Stimulated activated CD4-positive, alpha-beta T cell treated with anti-CD3 and anti-CD28 coated beads, Interleukin-1b, Interleukin-23, amount 100 ng/mL, for 1 hour (primary cell): ENCODE measurements at regions not wholly inside any gene's neighbourhood (a gene's known extent, or its start where the extent isn't known, plus 50 kb on each side); places are given as distances from the start of the nearest gene placed in this dataset.

Experiments used
- DNase-seq, 2 donors: peaks; one replicate each; pipeline ENCODE4 v3.0.0-alpha.2; 2020; ENCODE audit warnings: low read depth in 2 of 2

DNA sequence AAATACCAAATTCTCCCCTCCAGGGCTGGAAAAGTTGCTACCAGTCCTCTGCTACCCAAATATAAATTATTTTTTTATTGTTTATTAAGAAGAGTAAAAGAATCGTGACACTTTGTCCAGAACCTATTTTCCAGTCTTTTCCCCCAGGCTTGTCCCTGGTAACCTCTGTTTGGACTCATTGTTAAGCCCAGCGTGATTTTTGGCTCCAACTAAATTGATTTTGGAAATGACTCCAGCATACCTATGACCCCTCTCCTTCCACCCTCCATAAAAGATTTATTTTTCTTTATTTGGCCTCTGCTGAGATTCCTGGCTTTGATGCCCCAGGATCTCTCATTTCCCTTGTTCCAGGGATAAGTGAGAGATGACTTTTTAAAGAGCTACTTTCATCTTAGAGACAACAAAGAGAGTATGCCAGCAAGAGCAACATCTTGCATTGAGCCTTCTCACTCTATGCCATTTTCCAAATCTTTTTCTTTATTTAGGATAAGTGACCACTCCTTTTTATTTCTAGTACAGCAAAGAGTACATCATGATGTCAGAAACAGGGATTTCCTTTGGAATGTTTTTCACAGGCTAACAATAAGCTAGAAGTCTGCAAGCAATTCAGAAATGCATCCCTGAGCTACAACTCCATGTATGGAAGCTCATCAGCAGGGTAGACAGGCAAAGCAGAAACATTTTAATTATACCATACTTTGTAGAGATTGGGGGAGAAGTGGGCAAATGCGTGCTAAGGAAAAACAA, 75.8 kb downstream of the DAD1 start:
- no peak for DNase-seq

- DNase-seq = no peak
These were observed 76.8 kb downstream of the DAD1 start for GRCh38 chr14:22512106-22512814.

GRCh38 chr14:22510527-22511110, 78.4 kb downstream of the DAD1 start:
- DNase-seq = no peak

DNA sequence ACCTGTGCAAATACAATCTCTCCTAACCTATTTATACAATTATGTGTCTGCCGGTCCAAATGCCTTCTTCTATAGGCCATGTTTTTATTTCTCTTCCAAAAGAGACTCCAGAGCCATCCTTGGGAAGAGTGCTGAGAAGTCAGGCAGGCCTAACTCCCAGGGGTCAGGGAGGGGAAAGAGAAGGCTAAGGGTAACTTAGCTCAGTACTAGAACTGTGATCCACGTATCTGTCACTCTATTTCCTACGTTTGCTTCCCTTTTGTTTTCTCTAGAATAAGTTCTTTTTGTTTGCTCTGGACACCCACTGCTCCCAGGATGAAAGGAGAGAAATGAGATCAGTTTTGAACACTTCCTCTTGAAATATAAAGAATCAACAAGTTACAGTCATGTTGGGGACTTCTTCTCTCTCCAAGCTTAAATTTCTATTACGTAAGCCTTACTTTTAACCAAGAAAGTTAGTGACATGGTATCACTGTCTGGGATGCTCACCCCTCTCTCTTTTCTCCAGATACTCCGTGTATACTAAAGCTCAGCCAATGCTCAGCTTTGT, 79.2 kb downstream of the DAD1 start:
- DNase-seq = no peak

DNA sequence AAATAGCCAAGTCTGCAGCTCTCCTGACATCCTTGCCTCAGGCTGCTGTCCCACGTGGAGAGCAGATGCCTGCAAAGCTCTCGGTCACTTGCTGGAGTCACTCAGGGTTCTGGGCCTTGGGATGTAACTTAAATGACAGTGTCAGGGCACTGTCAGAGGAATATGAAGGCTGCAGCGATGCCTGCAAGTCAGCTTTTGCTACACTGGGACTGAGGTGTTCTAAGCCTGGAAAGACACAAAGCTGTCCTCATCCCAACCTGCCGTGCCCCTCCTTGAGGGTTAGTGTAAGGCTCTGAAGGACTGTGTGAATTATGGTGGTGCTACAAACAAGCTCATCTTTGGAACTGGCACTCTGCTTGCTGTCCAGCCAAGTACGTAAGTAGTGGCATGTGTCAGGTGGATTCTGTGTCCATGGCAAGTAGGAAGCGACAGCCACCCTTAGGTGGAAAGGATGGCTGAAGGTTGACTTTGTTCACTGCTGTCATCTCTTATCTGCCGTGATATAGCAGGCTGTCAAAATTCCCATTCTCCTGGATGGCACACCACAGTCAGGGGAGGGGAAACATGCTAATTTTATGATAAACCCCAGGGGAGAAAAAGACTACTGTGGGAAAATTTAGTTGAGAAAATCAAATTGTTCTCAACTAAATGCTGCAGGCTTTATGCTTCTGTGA, 79.9 kb downstream of the DAD1 start:
- DNase-seq = no peak

DNA sequence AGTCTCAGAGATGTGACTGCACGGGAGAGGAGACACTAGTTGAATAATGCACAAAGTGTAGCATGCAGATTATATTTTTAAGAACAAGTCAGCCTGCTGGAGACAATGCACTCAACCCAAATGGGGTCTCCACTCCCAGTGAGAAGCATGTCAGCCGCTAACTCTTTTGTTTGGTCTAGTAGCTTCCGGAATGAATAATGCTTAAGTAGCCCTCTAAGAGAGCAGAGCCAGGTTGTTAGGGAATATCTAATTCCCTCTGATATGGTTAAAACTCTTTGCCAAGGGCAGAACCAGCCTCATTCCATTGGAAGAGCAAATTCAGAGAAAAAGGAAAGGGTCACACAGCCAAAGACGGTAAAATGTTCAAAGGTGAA, 80.4 kb downstream of the DAD1 start:
- DNase-seq = no peak

DNA sequence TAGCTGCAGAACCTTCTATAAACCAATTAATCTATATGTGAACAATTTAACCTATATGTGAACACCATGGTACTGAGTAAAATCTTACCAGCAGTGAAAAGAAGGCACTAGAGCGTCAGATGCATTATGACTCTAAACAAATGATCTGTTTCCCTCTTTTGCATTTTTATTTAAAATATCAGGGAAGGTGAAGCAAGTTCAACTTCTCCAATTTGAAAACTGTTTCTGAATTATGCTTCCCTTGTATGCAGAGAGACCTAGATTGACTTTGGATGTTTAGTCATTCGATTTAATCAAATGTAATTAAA, 80.9 kb downstream of the DAD1 start:
- no peak for DNase-seq

DNA sequence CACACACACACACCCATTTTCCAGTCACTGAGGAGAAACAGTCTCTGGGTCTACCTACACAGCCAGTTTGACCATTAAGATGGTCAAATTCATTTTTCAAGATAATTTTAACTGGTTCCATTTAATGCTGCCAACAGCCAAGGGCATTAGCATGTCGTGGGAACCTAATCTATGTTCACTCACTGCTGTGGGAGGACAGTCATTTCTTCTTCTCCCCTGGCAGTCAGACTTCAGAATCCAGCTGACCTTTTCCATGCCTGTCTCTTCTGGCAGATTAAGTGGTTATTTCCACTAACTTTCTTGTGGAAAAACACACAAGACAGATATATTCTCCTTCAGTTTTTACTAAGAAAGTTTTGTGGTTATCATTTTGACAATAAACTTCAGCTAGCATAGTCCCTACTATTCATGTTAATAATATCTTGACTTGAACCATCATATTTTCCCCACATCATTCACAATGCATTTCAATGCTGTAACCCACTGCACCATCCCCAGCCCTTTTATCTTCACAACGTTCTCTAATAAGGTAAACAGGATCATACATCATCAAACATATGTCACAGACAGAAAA, 82.2 kb downstream of the DAD1 start:
- DNase-seq = no peak

DNA sequence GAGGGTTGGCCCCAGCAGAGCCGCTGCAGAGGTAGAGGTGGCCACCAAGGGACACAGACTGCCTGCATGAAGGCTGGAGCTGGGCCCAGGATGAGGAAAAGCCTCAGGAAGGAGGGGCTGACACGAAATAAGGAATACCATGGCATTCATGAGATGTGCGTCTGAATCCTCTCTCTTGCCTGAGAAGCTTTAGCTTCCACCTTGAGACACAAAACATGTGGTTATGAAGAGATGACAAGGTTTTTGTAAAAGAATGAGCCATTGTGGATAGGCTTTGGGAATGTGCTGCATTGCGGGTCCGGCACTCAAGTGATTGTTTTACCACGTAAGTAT, 82.7 kb downstream of the DAD1 start:
- no peak for DNase-seq

DNA sequence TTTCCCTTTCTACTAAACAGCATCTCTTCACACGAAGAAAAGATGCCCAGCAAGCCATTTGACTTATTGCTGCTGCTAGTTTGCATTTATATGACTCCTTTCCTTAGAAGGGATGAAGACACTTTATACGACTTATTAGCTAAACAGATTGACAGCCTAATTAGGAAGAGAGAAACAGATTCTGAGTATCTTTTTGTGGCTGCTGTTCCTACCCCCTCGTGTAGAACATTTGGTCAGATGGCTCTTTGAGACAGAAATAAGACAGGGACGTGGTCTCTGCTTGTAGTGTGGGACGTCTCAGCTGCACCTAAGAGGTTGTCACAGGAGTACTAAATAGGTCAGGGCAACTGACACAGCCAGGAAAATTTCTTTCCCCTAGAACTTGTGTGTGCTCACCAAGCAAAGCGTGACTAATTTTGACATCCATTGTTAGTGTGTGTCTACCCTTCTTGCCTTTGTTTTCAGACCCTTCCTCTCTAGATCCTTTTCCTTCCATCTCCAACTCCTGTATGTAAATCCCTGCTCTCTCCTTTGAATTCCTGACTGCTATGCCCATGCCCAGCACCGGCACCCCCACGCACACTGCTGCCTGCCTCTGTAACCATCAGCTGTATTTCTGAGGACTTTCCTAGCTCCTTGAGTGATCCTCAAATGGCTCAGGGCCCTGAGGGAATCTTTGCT, 83.2 kb downstream of the DAD1 start:
- DNase-seq = no peak

DNA sequence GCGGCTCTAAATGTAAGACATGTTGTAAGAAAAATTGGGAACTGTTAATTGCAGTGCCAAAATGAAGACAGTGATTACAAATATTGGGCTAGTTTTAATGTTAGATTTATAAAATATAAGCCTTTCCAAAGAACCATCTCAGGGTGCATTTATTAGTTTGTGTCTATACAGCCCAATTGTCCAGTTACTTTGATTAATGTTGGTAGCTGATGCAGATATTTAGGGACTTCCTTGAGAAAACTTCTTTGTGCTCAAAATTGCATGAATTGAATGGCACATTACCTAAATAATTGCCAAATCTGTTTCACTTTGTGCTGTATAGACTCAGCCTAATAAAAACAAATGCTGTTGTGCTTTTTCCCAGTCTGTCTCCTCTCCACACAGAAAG, 83.7 kb downstream of the DAD1 start:
- no peak for DNase-seq

DNA sequence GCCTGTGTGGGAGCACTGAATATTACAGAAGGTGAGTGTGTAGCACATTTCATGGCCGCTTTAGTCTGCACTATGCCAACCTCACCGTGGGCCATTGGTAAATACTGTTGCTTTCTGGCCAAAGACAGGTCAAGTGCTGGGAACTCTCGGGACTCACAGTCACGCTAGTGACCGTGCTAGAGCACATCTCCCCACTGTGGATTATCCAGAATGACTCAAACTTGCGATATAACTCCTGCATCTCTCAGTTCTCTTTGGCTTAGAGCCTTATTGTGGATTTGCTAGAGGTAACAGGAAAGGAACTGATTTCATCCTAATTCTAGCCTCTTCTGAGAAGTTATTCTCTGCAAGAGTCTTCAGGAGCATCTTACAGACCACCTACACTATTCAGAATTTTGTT, 86.5 kb downstream of the DAD1 start:
- DNase-seq = no peak

DNA sequence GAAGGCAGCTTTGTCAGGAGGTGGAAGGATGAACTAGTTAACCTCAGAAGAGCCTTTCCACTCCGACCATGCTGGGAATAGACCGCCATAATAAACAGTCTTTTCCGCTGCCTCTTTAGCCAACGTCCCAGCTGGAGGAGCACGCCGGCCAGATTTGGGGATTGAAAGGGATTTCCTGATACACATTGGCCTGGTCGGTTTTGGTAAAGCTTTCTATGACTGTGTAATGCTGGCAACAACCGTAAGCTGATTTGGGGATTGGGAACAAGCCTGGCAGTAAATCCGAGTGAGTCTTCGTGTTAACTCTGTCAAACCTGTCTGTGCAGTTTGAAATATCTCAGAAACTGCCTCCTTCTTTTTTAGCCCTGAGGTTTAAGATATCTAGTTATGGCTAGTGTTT, 87.0 kb downstream of the DAD1 start:
- DNase-seq = no peak

DNA sequence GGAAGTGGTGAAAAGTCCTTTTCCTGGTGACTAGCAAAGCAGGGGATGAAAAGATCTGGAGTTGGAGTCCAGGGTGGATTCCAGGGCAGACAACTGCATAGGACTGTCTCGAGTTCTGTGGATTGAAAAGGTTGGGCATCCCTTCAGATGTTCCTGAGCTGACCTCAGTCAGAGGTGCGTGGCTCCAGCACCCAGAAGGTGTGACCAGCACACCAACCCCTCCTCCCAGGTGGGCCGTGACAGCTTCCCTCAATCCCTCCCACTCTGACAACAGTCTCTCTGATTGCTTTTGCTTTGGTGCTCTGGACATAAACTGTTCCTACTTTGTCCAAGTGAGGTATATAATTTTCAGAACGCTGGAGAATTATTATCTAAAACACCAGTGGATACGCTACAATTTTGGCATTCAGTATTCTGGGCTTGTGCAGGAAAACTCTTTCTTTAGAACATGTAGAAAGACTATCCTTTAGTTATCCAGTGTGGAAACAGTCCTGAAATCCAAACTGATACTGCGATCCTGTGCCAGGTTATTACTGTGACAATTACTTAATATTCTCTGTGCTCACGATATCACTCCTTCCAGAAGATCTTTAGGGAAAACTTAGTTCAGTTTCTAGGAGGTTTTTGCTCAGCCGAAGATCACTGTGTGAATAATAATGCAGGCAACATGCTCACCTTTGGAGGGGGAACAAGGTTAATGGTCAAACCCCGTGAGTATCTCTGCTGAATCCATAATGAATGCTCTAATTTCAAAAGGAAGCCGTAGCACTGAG, 87.9 kb downstream of the DAD1 start:
- no peak for DNase-seq

- no peak for DNase-seq
These were observed 88.5 kb downstream of the DAD1 start for GRCh38 chr14:22500525-22500924.

DNA sequence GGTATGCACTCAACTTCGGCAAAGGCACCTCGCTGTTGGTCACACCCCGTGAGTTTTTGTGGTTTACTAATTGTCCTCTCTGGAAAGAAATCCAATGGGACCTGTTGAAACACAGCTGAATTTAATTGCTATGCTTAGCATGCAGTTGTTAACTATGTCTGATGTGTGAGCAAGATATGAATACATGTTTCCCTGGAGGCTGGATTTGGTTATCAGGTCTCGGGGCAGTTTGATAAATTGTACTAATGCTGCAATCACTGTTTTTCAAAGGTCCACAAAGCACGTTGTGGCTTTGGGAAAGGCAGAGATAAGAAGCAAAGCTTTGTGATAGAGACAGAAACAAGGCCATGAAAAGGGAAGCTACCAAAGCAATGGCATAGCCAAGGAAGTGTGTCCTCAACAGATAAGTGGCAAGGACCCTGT, 91.3 kb downstream of the DAD1 start:
- no peak for DNase-seq

- no peak for DNase-seq
These were observed 91.9 kb downstream of the DAD1 start for GRCh38 chr14:22497144-22497423.

GRCh38 chr14:22494486-22495135, 94.4 kb downstream of the DAD1 start:
- no peak for DNase-seq

DNA sequence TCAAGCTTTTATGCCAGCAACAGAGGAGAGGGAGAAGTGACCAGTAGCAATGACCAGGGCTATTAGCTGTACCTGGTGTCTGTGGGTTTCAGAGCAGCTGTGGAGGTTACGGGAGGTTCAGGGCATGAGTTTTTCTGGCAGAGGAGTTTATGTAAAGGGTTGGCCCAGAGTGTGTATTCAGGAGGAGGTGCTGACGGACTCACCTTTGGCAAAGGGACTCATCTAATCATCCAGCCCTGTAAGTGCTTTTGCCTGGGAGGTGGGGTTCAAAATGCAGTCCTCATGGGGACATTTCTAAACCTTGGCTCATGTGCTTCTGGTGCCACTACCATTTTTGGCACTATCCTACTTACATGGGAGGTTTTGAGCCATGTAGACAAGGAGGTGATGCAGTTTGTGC, 95.3 kb downstream of the DAD1 start:
- no peak for DNase-seq

DNA sequence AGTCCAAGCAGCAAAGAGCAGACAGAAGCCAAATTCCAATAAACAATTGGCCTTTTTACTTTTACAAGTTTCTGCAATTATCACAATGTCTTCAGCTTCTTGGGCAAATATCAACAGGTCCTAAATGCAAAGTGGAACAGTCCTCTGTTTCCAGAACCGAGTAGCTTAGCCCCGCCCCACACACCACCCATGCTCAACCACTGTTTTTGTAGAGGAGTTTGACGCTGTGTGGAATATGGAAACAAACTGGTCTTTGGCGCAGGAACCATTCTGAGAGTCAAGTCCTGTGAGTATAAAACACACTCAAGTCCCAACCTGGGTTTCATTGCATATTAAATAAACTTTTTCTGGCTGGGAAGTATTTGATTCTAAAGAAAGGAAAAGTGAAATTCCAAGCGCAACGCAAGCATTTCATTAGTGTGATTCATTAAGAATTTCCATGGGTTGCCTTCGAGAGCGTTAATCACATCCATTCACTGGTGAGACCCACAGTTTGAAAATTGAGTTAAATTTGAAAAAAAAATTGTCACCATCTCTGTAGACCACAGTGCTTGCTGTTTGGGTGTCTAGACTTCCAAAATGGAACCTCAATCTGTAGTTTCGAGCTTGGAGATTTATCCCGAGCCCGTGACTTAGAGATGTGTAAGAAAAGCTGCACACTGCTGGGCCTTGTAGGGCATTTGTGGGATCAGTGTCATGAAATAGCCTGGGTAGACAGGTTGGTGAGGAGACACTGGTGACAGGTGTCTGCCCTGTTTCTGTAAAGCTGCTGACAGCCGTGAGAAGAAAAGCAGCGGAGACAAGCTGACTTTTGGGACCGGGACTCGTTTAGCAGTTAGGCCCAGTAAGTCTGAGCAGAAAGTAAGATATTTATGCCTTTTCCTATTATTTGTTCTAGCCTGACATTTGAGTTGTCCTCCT, 96.1 kb downstream of the DAD1 start:
- DNase-seq = no peak
